Left ventricle myocardium inferior (tissue), 1 donor: ENCODE measurements at regions not wholly inside any gene's neighbourhood (a gene's known extent, or its start where the extent isn't known, plus 50 kb on each side); places are given as distances from the start of the nearest gene placed in this dataset.
"Not testable (repeated sequence)": the region's sequence is repeated elsewhere in the genome, so short reads cannot be mapped to it uniquely, and the experiment has no call there.

Experiments used
- DNase-seq: peaks from one replicate; pipeline ENCODE4 v3.0.0-alpha.2; 2020
- H3K27ac ChIP-seq: fragments of 200-600 bp; replicated peaks from 2 replicates; pipeline ENCODE4 v1.8.0; 2021
- H3K27me3 ChIP-seq: fragments of 200-600 bp; 2 replicates; pipeline ENCODE4 v1.8.0; 2021; ENCODE audit warnings: low read depth
- H3K36me3 ChIP-seq: fragments of 200-600 bp; 2 replicates; pipeline ENCODE4 v1.8.0; 2021
- H3K4me1 ChIP-seq: fragments of 200-600 bp; 2 replicates; pipeline ENCODE4 v1.8.0; 2021
- H3K4me3 ChIP-seq: fragments of 200-600 bp; 2 replicates; pipeline ENCODE4 v1.8.0; 2021; ENCODE audit warnings: mild to moderate bottlenecking, moderate library complexity
- H3K9me3 ChIP-seq: fragments of 200-600 bp; replicated peaks from 2 replicates; pipeline ENCODE4 v1.8.0; 2021
- CTCF ChIP-seq: fragments of 200-600 bp; IDR thresholded peaks from 2 replicates; pipeline ENCODE4 v1.8.0; 2021; ENCODE audit warnings: antibody characterized with exemption, mild to moderate bottlenecking, borderline replicate concordance
- intact Hi-C: fragments of 100-400 bp; cut with micrococcal nuclease; formaldehyde crosslinking; loops from one replicate; pipeline ENCODE4 v1.11.0; 2022
- donor health status: DM: no; HTN: yes; CAD: no; lungs with severe emphysema.

DNA sequence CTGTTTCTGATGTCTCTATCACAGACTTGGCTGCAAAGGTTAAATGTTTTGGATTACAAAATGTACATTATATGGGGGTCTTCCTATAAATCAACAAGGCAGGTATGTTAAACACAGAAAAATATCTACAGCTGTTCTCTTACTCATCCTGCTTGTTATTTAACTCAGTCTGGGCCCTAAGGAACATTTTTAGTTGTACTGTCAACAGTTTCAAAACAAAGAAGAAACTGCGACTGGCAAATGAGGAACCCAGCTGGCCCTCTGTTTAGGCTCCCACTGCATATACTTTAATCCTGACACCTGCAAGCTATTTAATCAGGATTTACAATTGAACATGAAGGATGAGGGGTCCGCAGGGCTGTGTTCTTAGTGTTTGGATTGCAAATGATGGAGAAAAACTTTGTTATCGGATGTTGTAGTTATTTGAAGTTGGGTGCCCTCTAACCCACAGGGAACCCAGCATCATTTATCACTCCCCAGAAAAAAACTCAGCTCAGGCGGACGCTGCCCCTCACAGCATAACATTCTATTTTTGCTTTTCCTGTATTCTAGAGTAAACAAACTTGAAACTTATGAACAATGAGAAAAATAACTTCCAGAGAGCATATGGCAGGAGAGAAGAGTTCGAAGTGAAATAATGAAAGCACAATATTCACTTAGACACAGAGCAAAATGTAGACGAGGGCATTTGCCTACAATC, 91.2 kb downstream of the POLR2M start:
- Histone ChIP-seq H3K4me3 (no peak overlapping the region), H3K27ac (peak overlapping the region; percentile 57), H3K36me3 (no peaks in the 10 kb centered on the region), H3K9me3 (no peaks in the 10 kb centered on the region), H3K4me1 (peaks cover 20% of the 10 kb centered on the region), H3K27me3 (no peaks in the 10 kb centered on the region)
- intact Hi-C loops, result no loop called here
- no peak for TF ChIP-seq CTCF
- no peak for DNase-seq

- no peak for DNase-seq
- intact Hi-C loops, result no loop called here
- no peaks in the 10 kb centered on the region for H3K4me1 ChIP-seq
- H3K4me3 ChIP-seq, result no peak overlapping the region
- no peaks in the 10 kb centered on the region for H3K27me3 ChIP-seq
- no peak overlapping the region for H3K27ac ChIP-seq
- no peaks in the 10 kb centered on the region for H3K9me3 ChIP-seq
- TF ChIP-seq CTCF, result no peak
- H3K36me3 ChIP-seq, result no peaks in the 10 kb centered on the region
Measured at GRCh38 chr15:57806003-57806402, 99.5 kb downstream of the POLR2M start.

DNA sequence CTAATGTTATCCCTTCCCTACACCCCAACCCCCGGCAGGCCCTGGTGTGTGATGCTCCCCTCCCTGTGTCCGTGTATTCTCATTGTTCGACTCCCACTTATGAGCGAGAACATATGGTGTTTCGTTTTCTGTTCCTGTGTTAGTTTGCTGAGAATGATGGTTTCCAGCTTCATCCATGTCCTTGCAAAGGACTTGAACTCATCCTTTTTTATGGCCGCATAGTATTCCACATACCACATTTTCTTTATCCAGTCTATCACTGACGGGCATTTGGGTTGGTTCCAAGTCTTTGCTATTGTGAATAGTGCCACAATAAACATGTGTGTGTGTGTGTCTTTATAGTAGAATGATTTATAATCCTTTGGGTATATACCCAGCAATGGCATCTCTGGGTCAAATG, 102.8 kb downstream of the POLR2M start:
- H3K27ac ChIP-seq, DNase-seq, H3K36me3 ChIP-seq, H3K9me3 ChIP-seq, H3K4me3 ChIP-seq, intact Hi-C loops, H3K4me1 ChIP-seq, H3K27me3 ChIP-seq: not testable (repeated sequence)

DNA sequence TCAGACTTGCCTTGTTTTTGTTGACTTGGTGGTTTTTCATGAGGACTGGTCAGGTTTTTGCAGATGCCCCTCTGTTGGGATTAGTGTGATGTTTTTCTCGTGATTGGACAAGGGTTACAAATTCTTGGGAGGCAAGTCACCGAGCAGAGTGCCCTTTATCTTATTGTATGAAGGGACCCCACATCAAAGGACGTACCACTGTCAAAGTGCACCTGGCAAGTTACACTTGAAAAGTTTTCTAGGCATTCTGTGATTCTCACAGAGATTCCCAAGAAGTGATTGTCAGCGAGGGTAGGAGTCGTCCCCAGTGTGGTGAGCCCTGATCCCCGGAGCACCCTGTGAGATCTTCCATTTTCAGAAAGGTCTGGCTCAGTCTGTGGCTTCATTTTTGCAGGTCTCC, 110.1 kb downstream of the POLR2M start:
- H3K27ac ChIP-seq, result no peak overlapping the region
- no peaks in the 10 kb centered on the region for H3K36me3 ChIP-seq
- no peaks in the 10 kb centered on the region for H3K27me3 ChIP-seq
- no peak overlapping the region for H3K4me3 ChIP-seq
- no peak for TF ChIP-seq CTCF
- intact Hi-C loops, result no loop called here
- no peaks in the 10 kb centered on the region for H3K4me1 ChIP-seq
- H3K9me3 ChIP-seq, result no peaks in the 10 kb centered on the region
- no peak for DNase-seq

- no peak for TF ChIP-seq CTCF
- no peaks in the 10 kb centered on the region for H3K36me3 ChIP-seq
- intact Hi-C loops, result no loop called here
- H3K4me1 ChIP-seq, result no peaks in the 10 kb centered on the region
- no peak overlapping the region for H3K27ac ChIP-seq
- H3K4me3 ChIP-seq, result no peak overlapping the region
- no peak for DNase-seq
- H3K27me3 ChIP-seq, result no peaks in the 10 kb centered on the region
- H3K9me3 ChIP-seq, result no peaks in the 10 kb centered on the region
Measured at GRCh38 chr15:57819646-57820045, 113.1 kb downstream of the POLR2M start.

- Histone ChIP-seq H3K36me3 (no peaks in the 10 kb centered on the region), H3K27me3 (no peaks in the 10 kb centered on the region), H3K4me3 (no peak overlapping the region), H3K27ac (no peak overlapping the region), H3K4me1 (no peaks in the 10 kb centered on the region), H3K9me3 (no peaks in the 10 kb centered on the region)
- no peak for TF ChIP-seq CTCF
- intact Hi-C loops, result no loop called here
- no peak for DNase-seq
Measured at GRCh38 chr15:57820119-57820518, 113.6 kb downstream of the POLR2M start.
